Activated CD8-positive, alpha-beta T cell treated with anti-CD3 and anti-CD28 coated beads for 36 hours (primary cell): ENCODE measurements at regions not wholly inside any gene's neighbourhood (a gene's known extent, or its start where the extent isn't known, plus 50 kb on each side); places are given as distances from the start of the nearest gene placed in this dataset.
"Not testable (repeated sequence)": the region's sequence is repeated elsewhere in the genome, so short reads cannot be mapped to it uniquely, and the experiment has no call there.

Source experiments
- ATAC-seq: fragments of 200-7000 bp; cut with Tn5 transposase; one replicate; pipeline ENCODE4 v1.10.0; 2021; ENCODE audit warnings: mild to moderate bottlenecking, moderate library complexity
- CTCF ChIA-PET: fragments of 350-600 bp; sonication (Branson Sonifier 250); formaldehyde crosslinking; loops from one replicate; lab custom pipeline; 2021; ENCODE audit warnings: antibody characterized with exemption; lab: Charles Lee
- POLR2A ChIA-PET: fragments of 350-600 bp; sonication (Branson Sonifier 250); formaldehyde crosslinking; loops from one replicate; lab custom pipeline; 2021; ENCODE audit warnings: antibody characterized with exemption; lab: Charles Lee
- DNase-seq: peaks from one replicate; pipeline ENCODE4 v3.0.0-alpha.2; 2020
- H3K27ac Mint-ChIP-seq: one replicate; pipeline ENCODE4 v1.8.0; 2021; ENCODE audit warnings: mild to moderate bottlenecking, mixed read lengths
- H3K27me3 Mint-ChIP-seq: one replicate; pipeline ENCODE4 v1.8.0; 2021; ENCODE audit warnings: mixed read lengths
- H3K36me3 Mint-ChIP-seq: one replicate; pipeline ENCODE4 v1.8.0; 2021; ENCODE audit warnings: low read depth, mixed read lengths
- H3K4me1 Mint-ChIP-seq: one replicate; pipeline ENCODE4 v1.8.0; 2021; ENCODE audit warnings: low read depth, mixed read lengths
- H3K4me3 Mint-ChIP-seq: one replicate; pipeline ENCODE4 v1.8.0; 2021; ENCODE audit warnings: mild to moderate bottlenecking, moderate library complexity, mixed read lengths
- H3K9me3 Mint-ChIP-seq: one replicate; pipeline ENCODE4 v1.8.0; 2021; ENCODE audit warnings: mixed read lengths
- CTCF ChIP-seq: fragments of 200-600 bp; IDR thresholded peaks from one replicate; pipeline ENCODE4 v1.8.0; 2022; ENCODE audit warnings: antibody characterized with exemption, mild to moderate bottlenecking
- intact Hi-C: fragments of 100-400 bp; cut with micrococcal nuclease; formaldehyde crosslinking; loops from one replicate; pipeline ENCODE4 v1.10.0; 2022

- ChIA-PET POLR2A (no interaction called here), CTCF (no interaction called here)
- Mint-ChIP-seq H3K4me3 (no peak overlapping the region), H3K9me3 (peaks cover 10% of the 10 kb centered on the region), H3K4me1 (no peaks in the 10 kb centered on the region), H3K27me3 (no peaks in the 10 kb centered on the region), H3K36me3 (no peaks in the 10 kb centered on the region), H3K27ac (no peak overlapping the region)
- intact Hi-C loops: no loop called here
- no peak for TF ChIP-seq CTCF
- DNase-seq: no peak
- no peak for ATAC-seq
Observed at GRCh38 chr4:187504974-187505797, 490.4 kb upstream of the ZFP42 start.

- H3K27ac Mint-ChIP-seq, H3K9me3 Mint-ChIP-seq, ATAC-seq, H3K27me3 Mint-ChIP-seq, CTCF ChIA-PET, H3K4me1 Mint-ChIP-seq, H3K36me3 Mint-ChIP-seq, intact Hi-C loops, H3K4me3 Mint-ChIP-seq, POLR2A ChIA-PET, DNase-seq: not testable (repeated sequence)
Observed at GRCh38 chr4:187505798-187506141, 489.8 kb upstream of the ZFP42 start.

- Mint-ChIP-seq H3K9me3 (peaks cover 3% of the 10 kb centered on the region), H3K36me3 (no peaks in the 10 kb centered on the region), H3K4me1 (no peaks in the 10 kb centered on the region), H3K4me3 (no peak overlapping the region), H3K27ac (no peak overlapping the region), H3K27me3 (no peaks in the 10 kb centered on the region)
- DNase-seq: no peak
- no peak for ATAC-seq
- ChIA-PET CTCF (no interaction called here), POLR2A (no interaction called here)
- intact Hi-C loops: no loop called here
- TF ChIP-seq CTCF: no peak
Observed at GRCh38 chr4:187516224-187516623, 479.3 kb upstream of the ZFP42 start.

GRCh38 chr4:187541666-187542065 lies 453.9 kb upstream of the ZFP42 start:
- peaks cover 8% of the 10 kb centered on the region for H3K9me3 Mint-ChIP-seq
- no peak for DNase-seq
- TF ChIP-seq CTCF: no peak
- no peaks in the 10 kb centered on the region for H3K4me1 Mint-ChIP-seq
- no peak for ATAC-seq
- no peaks in the 10 kb centered on the region for H3K27me3 Mint-ChIP-seq
- H3K36me3 Mint-ChIP-seq: no peaks in the 10 kb centered on the region
- no peak overlapping the region for H3K27ac Mint-ChIP-seq
- POLR2A ChIA-PET: no interaction called here
- CTCF ChIA-PET: no interaction called here
- H3K4me3 Mint-ChIP-seq: no peak overlapping the region
- intact Hi-C loops: no loop called here

- intact Hi-C loops: no loop called here
- ATAC-seq (no peak), DNase-seq (no peak)
- CTCF ChIA-PET: no interaction called here
- POLR2A ChIA-PET: no interaction called here
- H3K27me3 Mint-ChIP-seq: no peaks in the 10 kb centered on the region
- no peaks in the 10 kb centered on the region for H3K4me1 Mint-ChIP-seq
- no peak for TF ChIP-seq CTCF
- H3K36me3 Mint-ChIP-seq: no peaks in the 10 kb centered on the region
- peaks cover 12% of the 10 kb centered on the region for H3K9me3 Mint-ChIP-seq
- no peak overlapping the region for H3K4me3 Mint-ChIP-seq
- H3K27ac Mint-ChIP-seq: no peak overlapping the region
Observed at GRCh38 chr4:187544461-187545053, 451.0 kb upstream of the ZFP42 start.
